ENCODE measurements at regions not wholly inside any gene's neighbourhood (a gene's known extent, or its start where the extent isn't known, plus 50 kb on each side); places are given as distances from the start of the nearest gene placed in this dataset.

DNA sequence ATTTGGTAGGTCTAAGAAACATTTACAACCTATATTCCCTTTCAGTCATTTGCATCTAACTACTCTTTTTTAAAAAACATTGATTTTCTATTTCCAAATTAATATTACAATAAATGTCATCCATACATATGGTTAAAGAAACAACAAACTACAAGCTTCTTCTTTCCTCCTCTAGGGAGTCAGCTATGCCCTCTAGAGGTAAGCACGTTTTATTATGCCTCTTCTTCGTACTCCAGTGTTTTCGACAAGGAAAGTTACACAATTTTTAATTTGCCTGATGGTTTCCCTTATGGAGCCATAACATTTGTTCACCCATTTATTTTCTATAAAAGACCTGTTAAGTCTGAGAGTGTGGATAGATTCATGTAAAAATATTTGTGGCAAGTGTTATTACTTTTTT is 183.4 kb upstream of the CDH7 start:
- no peak for DNase-seq (ENCODE audit: low read depth)
- H3K4me3 ChIP-seq (ENCODE audit: low read depth, low read length), result no peak overlapping the region
- no peak for TF ChIP-seq CTCF (IDR thresholded peaks at IDR 0.05; ENCODE audit: insufficient read depth, low read depth, low read length)

DNA sequence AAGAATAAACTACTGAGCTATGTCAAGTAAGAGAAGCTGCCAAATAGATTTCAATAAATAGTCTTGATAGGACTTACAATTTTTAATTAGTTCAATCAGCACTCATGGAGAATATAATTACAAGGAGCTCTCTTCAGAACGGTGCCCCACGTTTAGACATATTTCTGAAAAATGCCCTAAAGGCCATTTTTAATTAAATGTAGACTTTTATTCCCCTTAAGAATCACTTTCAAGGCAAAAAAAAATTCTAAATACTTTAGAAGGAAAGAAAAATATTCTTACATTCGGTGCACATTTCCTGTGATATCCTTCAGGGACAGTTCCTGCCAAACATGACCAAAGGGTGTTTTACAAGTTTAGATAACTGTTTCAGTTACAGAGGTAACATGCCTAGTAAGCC is 202.5 kb upstream of the CDH7 start:
- H3K4me3 ChIP-seq (ENCODE audit: low read depth, low read length), result no peak overlapping the region
- TF ChIP-seq CTCF (IDR thresholded peaks at IDR 0.05; ENCODE audit: insufficient read depth, low read depth, low read length), result no peak
- no peak for DNase-seq (ENCODE audit: low read depth)

DNA sequence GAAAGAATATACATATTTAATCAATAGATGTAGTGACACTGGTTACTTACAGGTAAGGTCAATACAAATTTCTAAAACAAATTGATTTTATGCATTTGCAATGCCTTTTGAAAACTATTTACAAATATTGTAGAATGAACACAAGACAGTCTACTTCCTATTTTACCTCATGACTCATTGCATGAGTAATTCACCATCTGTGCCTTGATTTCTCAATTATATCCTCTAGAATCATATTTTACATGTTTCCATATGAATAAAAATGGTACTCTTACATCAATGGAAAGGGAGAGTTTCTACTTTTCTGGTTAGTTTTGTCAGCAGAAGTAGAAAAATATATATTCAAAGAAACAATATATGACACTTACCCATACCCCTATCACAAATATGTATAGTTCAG is 203.8 kb upstream of the CDH7 start:
- no peak overlapping the region for H3K4me3 ChIP-seq (ENCODE audit: low read depth, low read length)
- TF ChIP-seq CTCF (IDR thresholded peaks at IDR 0.05; ENCODE audit: insufficient read depth, low read depth, low read length), result no peak
- no peak for DNase-seq (ENCODE audit: low read depth)

DNA sequence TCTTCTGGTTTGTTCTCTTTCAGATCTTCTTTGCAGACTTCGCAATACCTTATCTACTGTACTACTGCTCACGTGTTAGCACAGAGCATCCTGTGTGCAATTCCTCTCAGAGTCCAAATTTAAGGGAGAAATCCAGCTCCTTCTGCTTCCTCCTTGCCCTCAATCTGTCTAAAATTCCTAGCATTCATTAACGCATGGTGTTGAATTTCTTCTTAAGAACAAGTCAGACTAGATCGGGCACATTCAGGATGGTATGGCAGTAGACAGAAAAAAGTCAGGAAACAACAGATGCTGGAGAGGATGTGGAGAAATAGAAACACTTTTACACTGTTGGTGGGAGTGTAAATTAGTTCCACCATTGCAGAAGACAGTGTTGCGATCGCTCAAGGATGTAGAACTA is 206.1 kb upstream of the CDH7 start:
- no peak for TF ChIP-seq CTCF (IDR thresholded peaks at IDR 0.05; ENCODE audit: insufficient read depth, low read depth, low read length)
- no peak for DNase-seq (ENCODE audit: low read depth)
- H3K4me3 ChIP-seq (ENCODE audit: low read depth, low read length), result no peak overlapping the region

DNA sequence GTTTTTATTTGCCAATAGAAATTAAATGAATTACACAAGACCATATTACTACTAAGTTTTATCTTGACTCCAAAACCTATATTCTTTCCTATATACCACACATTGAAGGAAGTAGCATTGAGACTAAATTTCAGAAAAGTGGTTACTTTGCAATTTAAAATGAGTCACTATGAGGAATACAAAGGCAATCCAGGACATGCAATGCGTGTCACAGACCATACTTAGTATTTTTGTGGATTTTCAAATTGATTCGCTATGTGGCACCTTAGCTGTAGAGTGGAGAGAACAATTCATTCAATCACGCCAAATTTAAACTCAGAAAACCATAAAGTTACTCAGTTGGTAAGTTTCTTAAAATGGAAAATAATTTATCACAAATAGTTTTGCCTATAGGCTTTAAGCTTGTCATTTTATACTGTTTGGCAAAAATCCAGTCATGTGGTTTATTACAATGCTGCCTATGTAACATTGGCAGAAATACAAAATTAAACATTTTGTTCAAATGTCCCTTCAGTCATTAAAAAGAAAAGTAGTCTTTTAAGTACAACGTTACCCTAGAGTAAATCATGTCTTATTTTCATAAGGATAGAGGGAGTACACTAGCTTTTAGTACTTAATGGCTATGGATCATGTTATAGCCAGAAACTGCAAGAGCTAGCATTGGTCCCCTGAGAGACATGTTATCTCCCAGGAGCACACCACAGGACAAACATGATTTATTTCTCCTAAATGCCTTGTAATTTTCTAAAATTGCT is 222.8 kb upstream of the CDH7 start:
- no peak overlapping the region for H3K4me3 ChIP-seq (ENCODE audit: low read depth, low read length)
- no peak for DNase-seq (ENCODE audit: low read depth)
- TF ChIP-seq CTCF (IDR thresholded peaks at IDR 0.05; ENCODE audit: insufficient read depth, low read depth, low read length), result no peak

DNA sequence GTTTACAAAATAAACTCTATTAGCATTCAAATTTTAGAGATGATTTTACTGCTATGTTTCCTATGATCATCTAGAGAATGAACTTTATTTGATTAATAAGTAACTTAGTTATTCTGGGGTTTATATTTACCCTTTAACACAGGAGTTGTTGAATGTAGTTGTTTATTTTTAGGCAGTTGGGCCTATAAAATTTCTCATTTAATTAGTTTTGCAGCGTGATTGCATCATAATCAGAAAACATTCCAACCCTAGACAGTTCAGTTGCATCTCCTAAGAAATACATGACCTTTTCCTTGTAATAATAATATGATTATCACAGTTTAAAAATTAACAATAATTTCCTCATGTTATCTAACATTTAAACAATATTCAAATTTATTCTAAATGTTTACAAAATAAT is 224.7 kb upstream of the CDH7 start:
- H3K4me3 ChIP-seq (ENCODE audit: low read depth, low read length), result no peak overlapping the region
- DNase-seq (ENCODE audit: low read depth), result no peak
- no peak for TF ChIP-seq CTCF (IDR thresholded peaks at IDR 0.05; ENCODE audit: insufficient read depth, low read depth, low read length)

GRCh38 chr18:65523461-65523860 is 227.4 kb upstream of the CDH7 start:
- no peak overlapping the region for H3K4me3 ChIP-seq (ENCODE audit: low read depth, low read length)
- TF ChIP-seq CTCF (IDR thresholded peaks at IDR 0.05; ENCODE audit: insufficient read depth, low read depth, low read length), result no peak
- DNase-seq (ENCODE audit: low read depth), result no peak

Data from fibroblast of villous mesenchyme (primary cell).